ENCODE measurements at regions not wholly inside any gene's neighbourhood (a gene's known extent, or its start where the extent isn't known, plus 50 kb on each side); places are given as distances from the start of the nearest gene placed in this dataset.

- Histone ChIP-seq H3K9me3 (ENCODE audit: control insufficient read depth, insufficient read depth, low read length) (no peaks in the 10 kb centered on the region), H3K4me1 (ENCODE audit: control insufficient read depth, insufficient read depth, low read length) (no peaks in the 10 kb centered on the region), H3K27me3 (ENCODE audit: control insufficient read depth, insufficient read depth, low read length) (no peaks in the 10 kb centered on the region), H3K36me3 (ENCODE audit: control insufficient read depth, insufficient read depth, low read length) (no peaks in the 10 kb centered on the region), H3K4me3 (ENCODE audit: low read depth, low read length) (no peak overlapping the region), H3K9ac (ENCODE audit: low read depth, low read length) (no peak overlapping the region)
Measured at GRCh38 chr10:90605506-90605905, 252.3 kb downstream of the HTR7 start.

- no peaks in the 10 kb centered on the region for H3K4me1 ChIP-seq (ENCODE audit: control insufficient read depth, insufficient read depth, low read length)
- H3K9ac ChIP-seq (ENCODE audit: low read depth, low read length) = no peak overlapping the region
- H3K9me3 ChIP-seq (ENCODE audit: control insufficient read depth, insufficient read depth, low read length) = no peaks in the 10 kb centered on the region
- no peaks in the 10 kb centered on the region for H3K27me3 ChIP-seq (ENCODE audit: control insufficient read depth, insufficient read depth, low read length)
- H3K4me3 ChIP-seq (ENCODE audit: low read depth, low read length) = no peak overlapping the region
- H3K36me3 ChIP-seq (ENCODE audit: control insufficient read depth, insufficient read depth, low read length) = no peaks in the 10 kb centered on the region
Measured at GRCh38 chr10:90612276-90612675, 245.6 kb downstream of the HTR7 start.

- Histone ChIP-seq H3K9me3 (ENCODE audit: control insufficient read depth, insufficient read depth, low read length) (no peaks in the 10 kb centered on the region), H3K9ac (ENCODE audit: low read depth, low read length) (no peak overlapping the region), H3K36me3 (ENCODE audit: control insufficient read depth, insufficient read depth, low read length) (no peaks in the 10 kb centered on the region), H3K4me1 (ENCODE audit: control insufficient read depth, insufficient read depth, low read length) (no peaks in the 10 kb centered on the region), H3K4me3 (ENCODE audit: low read depth, low read length) (no peak overlapping the region), H3K27me3 (ENCODE audit: control insufficient read depth, insufficient read depth, low read length) (no peaks in the 10 kb centered on the region)
Measured at GRCh38 chr10:90614631-90615030, 243.2 kb downstream of the HTR7 start.

- H3K4me3 ChIP-seq (ENCODE audit: low read depth, low read length) = no peak overlapping the region
- H3K27me3 ChIP-seq (ENCODE audit: control insufficient read depth, insufficient read depth, low read length) = no peaks in the 10 kb centered on the region
- H3K36me3 ChIP-seq (ENCODE audit: control insufficient read depth, insufficient read depth, low read length) = no peaks in the 10 kb centered on the region
- no peaks in the 10 kb centered on the region for H3K4me1 ChIP-seq (ENCODE audit: control insufficient read depth, insufficient read depth, low read length)
- no peaks in the 10 kb centered on the region for H3K9me3 ChIP-seq (ENCODE audit: control insufficient read depth, insufficient read depth, low read length)
- H3K9ac ChIP-seq (ENCODE audit: low read depth, low read length) = no peak overlapping the region
Measured at GRCh38 chr10:90621577-90621976, 236.3 kb downstream of the HTR7 start.

GRCh38 chr10:90635111-90635765 lies 222.6 kb downstream of the HTR7 start:
- H3K9me3 ChIP-seq (ENCODE audit: control insufficient read depth, insufficient read depth, low read length) = no peaks in the 10 kb centered on the region
- H3K36me3 ChIP-seq (ENCODE audit: control insufficient read depth, insufficient read depth, low read length) = no peaks in the 10 kb centered on the region
- H3K9ac ChIP-seq (ENCODE audit: low read depth, low read length) = no peak overlapping the region
- no peak overlapping the region for H3K4me3 ChIP-seq (ENCODE audit: low read depth, low read length)
- peaks cover 43% of the 10 kb centered on the region for H3K4me1 ChIP-seq (ENCODE audit: control insufficient read depth, insufficient read depth, low read length)
- no peaks in the 10 kb centered on the region for H3K27me3 ChIP-seq (ENCODE audit: control insufficient read depth, insufficient read depth, low read length)

GRCh38 chr10:90640756-90641155 lies 217.1 kb downstream of the HTR7 start:
- Histone ChIP-seq H3K9me3 (ENCODE audit: control insufficient read depth, insufficient read depth, low read length) (no peaks in the 10 kb centered on the region), H3K36me3 (ENCODE audit: control insufficient read depth, insufficient read depth, low read length) (no peaks in the 10 kb centered on the region), H3K27me3 (ENCODE audit: control insufficient read depth, insufficient read depth, low read length) (no peaks in the 10 kb centered on the region), H3K4me1 (ENCODE audit: control insufficient read depth, insufficient read depth, low read length) (peaks cover 38% of the 10 kb centered on the region), H3K4me3 (ENCODE audit: low read depth, low read length) (no peak overlapping the region), H3K9ac (ENCODE audit: low read depth, low read length) (no peak overlapping the region)

GRCh38 chr10:90641731-90642130 lies 216.1 kb downstream of the HTR7 start:
- H3K27me3 ChIP-seq (ENCODE audit: control insufficient read depth, insufficient read depth, low read length) = no peaks in the 10 kb centered on the region
- H3K4me1 ChIP-seq (ENCODE audit: control insufficient read depth, insufficient read depth, low read length) = peaks cover 29% of the 10 kb centered on the region
- H3K9me3 ChIP-seq (ENCODE audit: control insufficient read depth, insufficient read depth, low read length) = no peaks in the 10 kb centered on the region
- no peaks in the 10 kb centered on the region for H3K36me3 ChIP-seq (ENCODE audit: control insufficient read depth, insufficient read depth, low read length)
- no peak overlapping the region for H3K9ac ChIP-seq (ENCODE audit: low read depth, low read length)
- H3K4me3 ChIP-seq (ENCODE audit: low read depth, low read length) = no peak overlapping the region

- Histone ChIP-seq H3K4me1 (ENCODE audit: control insufficient read depth, insufficient read depth, low read length) (peaks cover 26% of the 10 kb centered on the region), H3K4me3 (ENCODE audit: low read depth, low read length) (no peak overlapping the region), H3K27me3 (ENCODE audit: control insufficient read depth, insufficient read depth, low read length) (no peaks in the 10 kb centered on the region), H3K36me3 (ENCODE audit: control insufficient read depth, insufficient read depth, low read length) (no peaks in the 10 kb centered on the region), H3K9ac (ENCODE audit: low read depth, low read length) (no peak overlapping the region), H3K9me3 (ENCODE audit: control insufficient read depth, insufficient read depth, low read length) (no peaks in the 10 kb centered on the region)
Measured at GRCh38 chr10:90642136-90642535, 215.7 kb downstream of the HTR7 start.

- Histone ChIP-seq H3K9ac (ENCODE audit: low read depth, low read length) (no peak overlapping the region), H3K4me3 (ENCODE audit: low read depth, low read length) (no peak overlapping the region), H3K9me3 (ENCODE audit: control insufficient read depth, insufficient read depth, low read length) (no peaks in the 10 kb centered on the region), H3K4me1 (ENCODE audit: control insufficient read depth, insufficient read depth, low read length) (peaks cover 21% of the 10 kb centered on the region), H3K27me3 (ENCODE audit: control insufficient read depth, insufficient read depth, low read length) (no peaks in the 10 kb centered on the region), H3K36me3 (ENCODE audit: control insufficient read depth, insufficient read depth, low read length) (no peaks in the 10 kb centered on the region)
Measured at GRCh38 chr10:90642650-90643049, 215.2 kb downstream of the HTR7 start.

- Histone ChIP-seq H3K4me1 (ENCODE audit: control insufficient read depth, insufficient read depth, low read length) (peaks cover 13% of the 10 kb centered on the region), H3K9me3 (ENCODE audit: control insufficient read depth, insufficient read depth, low read length) (no peaks in the 10 kb centered on the region), H3K36me3 (ENCODE audit: control insufficient read depth, insufficient read depth, low read length) (no peaks in the 10 kb centered on the region), H3K4me3 (ENCODE audit: low read depth, low read length) (no peak overlapping the region), H3K9ac (ENCODE audit: low read depth, low read length) (no peak overlapping the region), H3K27me3 (ENCODE audit: control insufficient read depth, insufficient read depth, low read length) (no peaks in the 10 kb centered on the region)
Measured at GRCh38 chr10:90644165-90644564, 213.7 kb downstream of the HTR7 start.

GRCh38 chr10:90650858-90651257 lies 207.0 kb downstream of the HTR7 start:
- H3K36me3 ChIP-seq (ENCODE audit: control insufficient read depth, insufficient read depth, low read length) = no peaks in the 10 kb centered on the region
- no peak overlapping the region for H3K9ac ChIP-seq (ENCODE audit: low read depth, low read length)
- no peak overlapping the region for H3K4me3 ChIP-seq (ENCODE audit: low read depth, low read length)
- H3K9me3 ChIP-seq (ENCODE audit: control insufficient read depth, insufficient read depth, low read length) = no peaks in the 10 kb centered on the region
- H3K27me3 ChIP-seq (ENCODE audit: control insufficient read depth, insufficient read depth, low read length) = no peaks in the 10 kb centered on the region
- no peaks in the 10 kb centered on the region for H3K4me1 ChIP-seq (ENCODE audit: control insufficient read depth, insufficient read depth, low read length)

GRCh38 chr10:90652519-90652918 lies 205.3 kb downstream of the HTR7 start:
- Histone ChIP-seq H3K4me1 (ENCODE audit: control insufficient read depth, insufficient read depth, low read length) (no peaks in the 10 kb centered on the region), H3K27me3 (ENCODE audit: control insufficient read depth, insufficient read depth, low read length) (no peaks in the 10 kb centered on the region), H3K4me3 (ENCODE audit: low read depth, low read length) (no peak overlapping the region), H3K36me3 (ENCODE audit: control insufficient read depth, insufficient read depth, low read length) (no peaks in the 10 kb centered on the region), H3K9ac (ENCODE audit: low read depth, low read length) (no peak overlapping the region), H3K9me3 (ENCODE audit: control insufficient read depth, insufficient read depth, low read length) (no peaks in the 10 kb centered on the region)
